ENCODE measurements at regions not wholly inside any gene's neighbourhood (a gene's known extent, or its start where the extent isn't known, plus 50 kb on each side); places are given as distances from the start of the nearest gene placed in this dataset.
A peak's percentile ranks its signal among the peaks of the same experiment; 100 is the strongest.

DNA sequence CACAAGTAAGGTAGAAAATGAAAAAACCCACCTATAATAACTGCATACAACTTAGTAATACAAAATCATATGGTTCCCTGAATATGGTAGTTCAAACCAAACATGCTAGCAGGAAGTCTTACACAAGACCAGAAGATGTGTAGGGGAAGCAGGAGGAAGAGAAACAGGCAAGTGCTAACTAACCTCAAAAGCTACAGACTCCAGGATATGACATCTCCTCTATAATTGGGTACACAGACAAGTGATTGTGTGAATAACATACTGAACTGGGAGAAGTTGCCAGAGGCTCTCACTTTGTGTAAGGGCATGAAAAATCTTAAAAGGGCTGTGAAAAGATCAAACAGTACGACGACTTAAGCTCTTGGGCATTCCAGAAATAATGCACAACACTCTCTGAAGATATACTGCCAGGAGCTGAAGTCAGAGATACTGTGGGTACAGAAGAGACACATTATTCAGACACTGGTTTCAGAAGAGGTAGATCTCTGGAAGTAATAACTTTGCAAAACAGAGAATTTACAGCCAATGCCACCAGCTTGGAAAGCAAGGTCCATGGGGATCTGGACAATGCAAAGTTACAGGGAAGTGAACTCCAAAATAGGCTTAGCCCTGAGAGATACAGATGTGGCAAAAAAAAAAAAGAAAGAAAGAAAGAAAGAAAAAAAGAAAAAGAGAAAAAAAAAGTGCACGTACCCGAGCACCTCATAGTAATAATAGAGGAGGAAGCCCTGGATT is 767.2 kb downstream of the TNS3 start:
- no peak for DNase-seq (ENCODE audit: low read depth in 2 of 2)

DNA sequence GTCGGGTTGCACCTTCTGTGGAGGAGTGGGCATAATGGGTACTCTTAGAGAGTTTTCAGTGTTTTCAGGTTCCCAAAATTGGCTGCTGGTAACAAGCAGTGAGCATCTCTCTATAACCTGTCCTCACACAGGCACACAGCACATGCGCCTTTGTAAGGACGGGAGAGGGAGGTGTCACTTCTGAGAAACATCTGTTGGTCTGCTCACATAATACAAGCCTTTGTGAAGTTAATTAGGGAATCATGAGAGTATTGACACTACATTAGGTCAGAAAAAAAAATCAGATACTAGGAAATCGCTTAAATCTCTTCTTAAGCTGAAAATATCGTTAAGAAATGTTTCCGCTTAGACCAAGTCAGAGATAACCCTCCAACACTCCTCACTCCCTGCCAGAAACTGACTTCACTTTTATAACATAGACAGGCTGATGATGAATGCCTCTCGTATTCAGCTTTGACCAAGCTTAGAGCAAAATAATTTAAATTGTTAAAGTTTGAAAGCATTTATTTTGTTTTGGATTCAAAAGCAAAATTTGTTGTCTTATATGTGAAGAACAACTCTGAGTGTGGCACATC is 769.7 kb downstream of the TNS3 start:
- no peak for DNase-seq (ENCODE audit: low read depth in 2 of 2)

DNA sequence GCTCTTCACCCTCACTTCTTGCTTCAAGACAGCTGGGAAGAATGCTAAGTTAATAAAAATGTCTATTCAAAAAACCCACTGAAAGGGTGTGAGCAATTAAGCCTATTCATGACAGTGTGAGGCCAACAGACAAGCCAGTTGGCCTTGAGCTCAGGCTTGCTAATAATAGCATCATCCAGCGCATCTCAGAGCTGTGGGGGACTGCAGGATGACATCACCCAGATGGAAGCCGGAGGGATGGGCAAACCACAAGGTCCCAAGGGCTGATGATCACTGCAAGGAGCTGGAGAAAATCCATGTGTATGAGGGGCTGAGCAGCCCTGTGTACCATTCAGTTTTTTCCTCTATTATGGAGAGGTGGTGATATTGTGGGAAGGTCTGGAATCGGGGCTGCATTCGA is 770.4 kb downstream of the TNS3 start:
- DNase-seq (ENCODE audit: low read depth in 2 of 2) = no peak

GRCh38 chr7:46810986-46811385 is 770.9 kb downstream of the TNS3 start:
- DNase-seq (ENCODE audit: low read depth in 2 of 2) = no peak

DNA sequence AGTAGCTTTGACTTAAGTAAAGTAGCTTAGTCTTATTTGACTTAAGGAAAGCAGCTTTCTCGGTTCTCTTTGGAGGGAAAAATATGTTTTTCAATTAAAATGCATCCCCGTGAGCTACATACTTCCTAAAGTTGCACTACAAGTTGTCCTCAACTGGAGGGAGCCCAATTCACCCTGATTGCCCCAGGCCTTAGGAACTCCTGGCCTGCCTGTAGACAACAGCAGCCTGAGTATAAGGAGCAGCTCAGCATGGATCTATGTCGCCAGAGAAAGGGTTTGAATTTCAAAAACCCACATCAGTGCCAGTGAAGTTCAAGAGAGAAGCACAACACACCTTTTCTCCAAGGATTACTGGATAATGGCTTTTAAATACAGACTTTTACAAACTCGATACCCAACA is 772.0 kb downstream of the TNS3 start:
- no peak for DNase-seq (ENCODE audit: low read depth in 2 of 2)

DNA sequence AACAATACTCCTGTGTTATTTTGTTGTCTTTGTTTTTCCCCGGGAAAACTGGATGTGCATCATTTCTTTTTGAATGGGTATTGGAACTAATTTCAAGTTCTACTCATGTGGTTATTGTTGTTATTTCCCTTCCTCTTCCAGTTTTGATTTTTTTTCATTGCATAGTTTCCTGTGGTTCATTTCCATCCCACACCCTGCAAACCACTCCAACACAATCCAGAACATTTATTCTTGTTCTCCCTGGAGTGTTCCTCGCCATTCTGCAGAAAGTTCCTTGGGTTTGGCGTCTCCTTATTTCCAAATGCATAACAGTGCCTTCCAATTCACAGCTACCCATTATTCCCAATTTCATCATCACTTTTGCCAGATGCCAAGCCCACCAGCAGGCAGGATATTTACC is 775.1 kb downstream of the TNS3 start:
- DNase-seq (ENCODE audit: low read depth in 2 of 2) = peak in 1 of 2 donors; percentile 16

GRCh38 chr7:46802479-46802878 is 779.4 kb downstream of the TNS3 start:
- DNase-seq (ENCODE audit: low read depth in 2 of 2) = no peak

DNA sequence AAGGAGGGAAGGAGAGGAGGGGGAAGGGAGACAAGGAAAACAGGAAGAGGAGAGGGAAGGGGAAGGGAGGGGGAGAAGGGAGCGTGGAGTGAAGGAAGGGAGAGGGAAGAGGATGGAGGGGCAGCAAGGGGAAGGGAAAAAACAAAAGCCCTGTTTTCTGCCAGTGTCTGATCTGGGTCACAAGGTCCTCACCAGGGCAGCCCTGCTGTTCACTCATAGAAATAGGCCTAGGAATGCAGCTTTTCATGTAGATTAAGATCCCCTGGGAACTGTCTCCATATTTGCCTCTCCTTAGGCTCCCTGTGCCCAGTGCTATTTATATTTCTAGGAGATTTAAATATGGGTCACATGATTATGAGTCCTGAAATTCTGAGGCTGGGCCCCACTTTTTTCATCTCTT is 790.7 kb downstream of the TNS3 start:
- no peak for DNase-seq (ENCODE audit: low read depth in 2 of 2)

GRCh38 chr7:46786995-46787394 is 794.9 kb downstream of the TNS3 start:
- DNase-seq (ENCODE audit: low read depth in 2 of 2) = no peak

DNA sequence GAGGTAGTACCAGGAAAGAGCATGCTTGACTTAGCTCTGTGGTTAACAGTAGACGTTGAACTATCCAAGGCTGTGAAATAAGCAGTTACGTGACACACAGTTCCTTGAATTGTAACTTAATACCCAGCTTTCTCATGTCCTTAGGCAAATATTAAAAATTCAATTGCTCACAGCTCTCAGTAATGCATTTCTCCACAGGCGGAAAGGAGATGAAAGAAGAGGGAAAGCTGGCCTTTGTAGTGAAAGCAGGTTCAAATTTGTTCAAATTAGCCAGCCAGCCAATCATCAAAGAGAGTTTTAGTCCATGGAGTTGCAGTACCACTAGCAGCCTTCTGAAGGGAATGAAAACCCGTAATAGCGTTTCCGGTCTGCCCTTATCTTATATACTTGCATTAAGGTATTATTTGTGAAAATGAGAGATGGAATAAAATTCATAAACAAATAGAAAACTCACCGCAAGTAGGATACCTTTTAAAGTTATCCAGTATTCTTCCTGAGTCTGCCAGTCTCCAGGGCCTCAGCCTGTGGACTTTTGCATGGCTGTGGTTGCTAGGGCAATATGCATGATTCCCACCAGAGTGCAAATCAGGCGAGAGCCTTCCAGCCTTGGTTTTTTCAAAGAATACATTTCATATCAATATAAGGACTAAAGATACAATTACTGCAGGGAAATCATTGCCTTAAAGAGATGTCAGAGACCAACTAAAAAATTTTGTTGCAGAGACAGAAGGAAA is 795.5 kb downstream of the TNS3 start:
- DNase-seq (ENCODE audit: low read depth in 2 of 2) = no peak

DNA sequence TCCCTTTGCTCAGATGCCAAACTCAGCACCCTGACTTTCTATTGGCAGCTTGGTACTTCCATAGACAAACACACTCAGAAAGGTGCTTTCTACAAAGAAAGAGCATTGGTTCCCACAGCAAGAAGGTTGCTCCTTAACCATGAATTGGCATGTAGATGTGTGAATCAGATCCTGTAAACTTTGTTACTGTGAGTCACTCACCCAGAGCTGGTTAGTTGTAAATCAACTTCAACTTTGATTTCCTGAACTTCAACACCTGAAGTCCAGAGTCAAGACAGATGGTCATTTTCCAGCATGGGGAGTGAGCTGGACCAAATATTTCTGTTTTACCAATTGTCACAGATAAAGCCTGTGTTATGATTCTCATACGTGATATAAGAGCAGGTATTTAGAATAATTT is 797.2 kb downstream of the TNS3 start:
- DNase-seq (ENCODE audit: low read depth in 2 of 2) = peak in 1 of 2 donors; percentile 81

- no peak for DNase-seq (ENCODE audit: low read depth in 2 of 2)
Observed at GRCh38 chr7:46781901-46782439, 799.9 kb downstream of the TNS3 start.

DNA sequence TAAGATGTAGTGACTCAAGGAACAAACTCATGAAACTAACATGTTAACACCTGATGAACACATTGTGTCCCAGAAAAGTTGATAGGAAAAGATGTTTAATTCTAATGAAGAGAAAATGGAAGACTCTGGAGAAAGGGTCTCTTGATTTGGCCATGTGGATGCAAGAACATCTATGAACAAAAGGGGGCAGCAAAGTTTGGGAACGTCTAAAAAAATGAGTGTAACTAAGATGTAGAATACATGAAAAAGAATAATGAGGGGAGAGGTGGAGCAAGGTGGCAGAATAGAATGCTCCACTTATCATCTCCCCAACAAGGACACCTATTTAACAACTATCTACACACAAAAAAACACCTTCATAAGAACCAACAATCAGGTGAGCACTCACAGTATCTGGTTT is 805.1 kb downstream of the TNS3 start:
- DNase-seq (ENCODE audit: low read depth in 2 of 2) = peak; percentile 24 to 58

GRCh38 chr7:46775776-46776175 is 806.1 kb downstream of the TNS3 start:
- no peak for DNase-seq (ENCODE audit: low read depth in 2 of 2)

- DNase-seq (ENCODE audit: low read depth in 2 of 2) = no peak
Observed at GRCh38 chr7:46775020-46775419, 806.9 kb downstream of the TNS3 start.

- DNase-seq (ENCODE audit: low read depth in 2 of 2) = no peak
Observed at GRCh38 chr7:46774515-46774914, 807.4 kb downstream of the TNS3 start.

DNA sequence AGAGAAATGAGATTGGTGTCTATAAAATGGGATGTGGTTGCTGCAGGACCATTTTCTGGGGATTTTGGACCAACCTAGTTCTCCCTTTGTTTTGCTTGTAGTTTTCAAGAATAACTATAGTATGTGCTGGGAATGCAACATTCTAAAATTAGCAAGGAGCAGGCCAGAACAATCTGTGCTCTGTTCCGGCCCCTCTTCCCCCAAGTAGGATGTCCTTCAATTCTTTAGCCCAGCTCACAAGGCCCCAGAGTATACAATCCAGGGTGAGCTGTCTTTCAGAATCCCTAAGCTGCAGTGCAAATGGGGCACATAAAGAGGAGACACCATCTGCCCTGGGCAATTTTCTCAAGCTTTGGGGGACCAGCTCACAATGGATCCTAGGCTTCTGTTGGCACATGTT is 809.1 kb downstream of the TNS3 start:
- no peak for DNase-seq (ENCODE audit: low read depth in 2 of 2)

DNA sequence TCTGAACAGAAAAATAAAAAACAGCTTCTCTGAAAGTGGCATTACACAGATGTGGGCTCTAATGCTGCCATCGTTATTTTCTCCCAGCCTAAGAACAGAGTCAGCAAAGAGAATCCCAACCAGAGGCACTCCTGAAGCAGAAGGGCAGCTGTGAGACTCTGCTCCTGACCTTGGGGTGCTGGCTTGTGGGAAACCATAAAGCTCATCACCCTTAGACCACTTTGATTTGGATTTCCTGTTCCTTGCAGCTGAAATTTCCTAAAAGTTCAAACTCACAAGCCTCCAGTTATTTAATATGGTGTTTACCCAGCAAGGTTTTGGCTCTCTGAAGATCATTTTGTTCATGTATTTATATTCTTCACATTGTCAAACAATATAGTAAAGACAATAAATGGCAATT is 814.8 kb downstream of the TNS3 start:
- no peak for DNase-seq (ENCODE audit: low read depth in 2 of 2)

GRCh38 chr7:46764100-46764936 is 817.6 kb downstream of the TNS3 start:
- DNase-seq (ENCODE audit: low read depth in 2 of 2) = peak; percentile 96 to 99

DNA sequence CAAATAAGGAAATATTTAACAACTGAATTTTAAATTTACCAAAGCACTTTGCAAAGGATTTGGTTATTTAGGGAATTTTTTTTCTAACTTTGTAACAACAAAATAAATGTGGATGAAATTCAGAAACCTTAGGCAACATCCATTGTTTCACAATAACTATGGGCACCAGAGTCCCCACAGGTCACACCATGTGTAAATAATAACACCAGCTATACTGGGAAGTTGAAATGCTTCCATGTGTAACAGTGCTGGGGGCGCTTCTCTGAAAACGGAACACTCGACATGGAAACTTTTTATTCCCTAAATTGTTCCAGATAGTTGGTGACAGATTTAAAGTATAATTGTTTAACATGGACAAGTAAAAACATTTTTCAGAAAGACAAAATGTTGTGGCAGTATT is 818.6 kb downstream of the TNS3 start:
- peak in 1 of 2 donors; percentile 96 for DNase-seq (ENCODE audit: low read depth in 2 of 2)

DNA sequence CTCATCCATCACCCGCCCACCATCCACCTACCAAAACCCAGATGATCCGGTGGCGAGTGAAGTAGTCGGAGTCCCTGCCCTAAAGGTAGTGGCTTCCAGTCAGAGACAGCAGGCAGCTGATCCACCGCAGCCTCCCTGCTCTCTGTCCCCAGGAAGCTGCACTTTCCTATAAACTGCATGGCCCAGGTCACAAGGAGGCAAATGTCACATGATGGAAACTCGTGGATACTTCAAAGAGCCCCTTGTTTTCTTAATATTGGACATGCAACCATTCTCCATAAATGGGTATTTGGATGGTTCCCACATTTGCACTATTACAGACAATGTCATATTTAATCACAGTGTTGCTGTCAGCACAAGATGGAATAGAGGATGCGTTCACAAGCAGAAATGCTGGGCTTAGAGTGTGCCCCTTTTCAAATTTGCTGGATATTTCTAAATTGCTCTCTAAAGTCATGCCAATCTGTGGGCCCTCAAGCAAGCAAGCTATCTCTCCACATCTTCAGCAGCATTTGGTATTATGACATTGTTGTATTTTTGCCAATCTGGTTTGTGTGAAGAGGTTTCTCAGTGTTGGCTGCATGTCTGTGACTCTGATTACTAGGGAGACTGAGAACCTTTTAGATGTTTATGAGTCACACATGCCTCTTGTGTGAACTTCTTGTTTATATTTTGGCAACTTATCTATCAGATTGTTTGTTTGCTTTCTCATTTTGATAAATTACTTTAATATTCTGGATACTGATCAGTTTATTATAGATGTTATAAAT is 822.0 kb downstream of the TNS3 start:
- peak in 1 of 2 donors; percentile 25 for DNase-seq (ENCODE audit: low read depth in 2 of 2)

Data from lung microvascular endothelial cell (primary cell).